ENCODE measurements at regions not wholly inside any gene's neighbourhood (a gene's known extent, or its start where the extent isn't known, plus 50 kb on each side); places are given as distances from the start of the nearest gene placed in this dataset.

GRCh38 chr5:171642894-171643293 lies 142.7 kb upstream of the SMIM23 start:
- H3K4me1 ChIP-seq (ENCODE audit: control insufficient read depth, insufficient read depth, low read length), result no peaks in the 10 kb centered on the region
- H3K36me3 ChIP-seq (ENCODE audit: control insufficient read depth, insufficient read depth, low read length, severe bottlenecking), result no peaks in the 10 kb centered on the region
- DNase-seq (ENCODE audit: low read depth), result no peak
- no peak overlapping the region for H3K4me3 ChIP-seq (ENCODE audit: low read length)
- H3K9me3 ChIP-seq (ENCODE audit: control insufficient read depth, low read length), result no peaks in the 10 kb centered on the region
- H3K27me3 ChIP-seq (replicated peaks; ENCODE audit: control insufficient read depth, insufficient read depth, low read length), result peaks cover 25% of the 10 kb centered on the region
- no peak overlapping the region for H3K9ac ChIP-seq (ENCODE audit: low read length)

- Histone ChIP-seq H3K4me1 (ENCODE audit: control insufficient read depth, insufficient read depth, low read length) (no peaks in the 10 kb centered on the region), H3K4me3 (ENCODE audit: low read length) (no peak overlapping the region), H3K36me3 (ENCODE audit: control insufficient read depth, insufficient read depth, low read length, severe bottlenecking) (no peaks in the 10 kb centered on the region)
Measured at GRCh38 chr5:171644536-171644935, 141.1 kb upstream of the SMIM23 start.

GRCh38 chr5:171646102-171647042 lies 139.2 kb upstream of the SMIM23 start:
- no peak overlapping the region for H3K4me3 ChIP-seq (ENCODE audit: low read length)
- H3K9me3 ChIP-seq (ENCODE audit: control insufficient read depth, low read length), result no peaks in the 10 kb centered on the region
- peaks cover 2% of the 10 kb centered on the region for H3K4me1 ChIP-seq (ENCODE audit: control insufficient read depth, insufficient read depth, low read length)
- H3K9ac ChIP-seq (ENCODE audit: low read length), result no peak overlapping the region
- no peaks in the 10 kb centered on the region for H3K36me3 ChIP-seq (ENCODE audit: control insufficient read depth, insufficient read depth, low read length, severe bottlenecking)
- DNase-seq (ENCODE audit: low read depth), result no peak
- H3K27me3 ChIP-seq (replicated peaks; ENCODE audit: control insufficient read depth, insufficient read depth, low read length), result peaks cover 25% of the 10 kb centered on the region

More at GRCh38 chr5:171644536-171644935, 141.1 kb upstream of the SMIM23 start:
- Histone ChIP-seq H3K9ac (ENCODE audit: low read length) (no peak overlapping the region), H3K27me3 (replicated peaks; ENCODE audit: control insufficient read depth, insufficient read depth, low read length) (peaks cover 25% of the 10 kb centered on the region), H3K9me3 (ENCODE audit: control insufficient read depth, low read length) (no peaks in the 10 kb centered on the region)
- no peak for DNase-seq (ENCODE audit: low read depth)

GRCh38 chr5:171647043-171647903 lies 138.3 kb upstream of the SMIM23 start:
- H3K4me3 ChIP-seq (ENCODE audit: low read length), result no peak overlapping the region
- no peaks in the 10 kb centered on the region for H3K9me3 ChIP-seq (ENCODE audit: control insufficient read depth, low read length)
- H3K36me3 ChIP-seq (ENCODE audit: control insufficient read depth, insufficient read depth, low read length, severe bottlenecking), result no peaks in the 10 kb centered on the region
- H3K27me3 ChIP-seq (replicated peaks; ENCODE audit: control insufficient read depth, insufficient read depth, low read length), result peaks cover 25% of the 10 kb centered on the region
- no peak overlapping the region for H3K9ac ChIP-seq (ENCODE audit: low read length)
- DNase-seq (ENCODE audit: low read depth), result no peak
- H3K4me1 ChIP-seq (ENCODE audit: control insufficient read depth, insufficient read depth, low read length), result peaks cover 2% of the 10 kb centered on the region

DNA sequence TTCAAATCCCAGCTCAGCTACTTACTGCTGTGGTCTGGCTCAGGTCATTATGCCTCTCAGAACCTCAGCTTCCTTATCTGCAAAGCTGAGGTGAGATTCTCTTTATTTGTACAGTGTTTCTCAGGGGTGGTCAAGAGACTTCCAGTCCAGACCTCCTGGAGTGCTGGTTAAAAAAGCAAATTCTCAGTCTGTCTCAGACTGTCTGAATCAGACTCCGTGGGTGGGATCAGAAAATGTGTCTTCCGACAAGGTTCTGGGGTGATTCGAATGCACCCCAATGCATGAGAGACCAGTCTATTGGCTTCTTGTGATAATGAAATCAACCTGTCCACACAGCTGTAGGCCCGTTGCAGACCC lies 137.7 kb upstream of the SMIM23 start:
- H3K27me3 ChIP-seq (replicated peaks; ENCODE audit: control insufficient read depth, insufficient read depth, low read length), result peaks cover 25% of the 10 kb centered on the region
- no peak overlapping the region for H3K9ac ChIP-seq (ENCODE audit: low read length)
- no peak overlapping the region for H3K4me3 ChIP-seq (ENCODE audit: low read length)
- peaks cover 2% of the 10 kb centered on the region for H3K4me1 ChIP-seq (ENCODE audit: control insufficient read depth, insufficient read depth, low read length)
- H3K9me3 ChIP-seq (ENCODE audit: control insufficient read depth, low read length), result no peaks in the 10 kb centered on the region
- H3K36me3 ChIP-seq (ENCODE audit: control insufficient read depth, insufficient read depth, low read length, severe bottlenecking), result no peaks in the 10 kb centered on the region
- DNase-seq (ENCODE audit: low read depth), result no peak

- DNase-seq (ENCODE audit: low read depth), result no peak
- no peak overlapping the region for H3K4me3 ChIP-seq (ENCODE audit: low read length)
- H3K36me3 ChIP-seq (ENCODE audit: control insufficient read depth, insufficient read depth, low read length, severe bottlenecking), result no peaks in the 10 kb centered on the region
- H3K4me1 ChIP-seq (ENCODE audit: control insufficient read depth, insufficient read depth, low read length), result peaks cover 2% of the 10 kb centered on the region
- peaks cover 25% of the 10 kb centered on the region for H3K27me3 ChIP-seq (replicated peaks; ENCODE audit: control insufficient read depth, insufficient read depth, low read length)
- no peak overlapping the region for H3K9ac ChIP-seq (ENCODE audit: low read length)
- peaks cover 4% of the 10 kb centered on the region for H3K9me3 ChIP-seq (ENCODE audit: control insufficient read depth, low read length)
Measured at GRCh38 chr5:171648279-171649074, 137.1 kb upstream of the SMIM23 start.

DNA sequence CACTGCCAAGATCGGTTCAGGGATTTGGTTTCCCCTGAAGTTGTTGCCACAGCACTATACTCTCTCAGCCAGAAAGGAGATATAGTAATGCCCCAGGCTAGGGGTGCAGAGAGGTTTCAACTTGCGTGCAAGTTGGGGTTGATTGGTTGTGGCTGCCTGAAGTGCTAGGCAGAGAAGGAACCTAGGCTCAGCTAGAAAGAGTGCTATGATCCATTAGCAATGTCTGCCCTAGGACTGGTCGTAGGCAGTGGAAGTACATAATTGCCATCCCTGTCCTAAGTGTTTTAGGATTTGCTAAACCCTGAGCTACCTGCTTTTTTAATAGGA lies 136.6 kb upstream of the SMIM23 start:
- H3K9ac ChIP-seq (ENCODE audit: low read length), result no peak overlapping the region
- peaks cover 8% of the 10 kb centered on the region for H3K9me3 ChIP-seq (ENCODE audit: control insufficient read depth, low read length)
- DNase-seq (ENCODE audit: low read depth), result peak; percentile 66
- peaks cover 2% of the 10 kb centered on the region for H3K4me1 ChIP-seq (ENCODE audit: control insufficient read depth, insufficient read depth, low read length)
- H3K27me3 ChIP-seq (replicated peaks; ENCODE audit: control insufficient read depth, insufficient read depth, low read length), result peaks cover 25% of the 10 kb centered on the region
- H3K36me3 ChIP-seq (ENCODE audit: control insufficient read depth, insufficient read depth, low read length, severe bottlenecking), result no peaks in the 10 kb centered on the region
- H3K4me3 ChIP-seq (ENCODE audit: low read length), result no peak overlapping the region

DNA sequence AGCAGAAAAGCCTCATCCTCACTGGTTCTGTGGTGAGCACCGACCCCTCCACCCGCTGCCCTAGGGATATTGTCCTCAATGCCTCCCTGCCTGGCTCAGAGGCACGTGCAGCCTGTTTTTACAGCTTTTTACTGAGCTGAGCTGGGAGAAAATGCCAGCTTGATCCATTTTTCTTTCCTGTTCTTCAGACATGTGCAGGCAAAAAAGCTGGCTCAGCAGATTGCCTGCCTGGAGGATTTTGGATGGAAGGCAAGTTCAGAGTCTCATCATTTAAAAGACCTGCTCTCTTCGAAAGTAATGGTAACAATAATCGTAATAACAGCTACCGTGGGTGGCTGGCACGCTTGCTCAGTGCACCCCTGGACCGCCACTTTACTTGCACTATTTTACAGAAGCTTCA lies 135.0 kb upstream of the SMIM23 start:
- H3K4me3 ChIP-seq (ENCODE audit: low read length), result no peak overlapping the region
- H3K4me1 ChIP-seq (ENCODE audit: control insufficient read depth, insufficient read depth, low read length), result peaks cover 2% of the 10 kb centered on the region
- no peak for DNase-seq (ENCODE audit: low read depth)
- no peak overlapping the region for H3K9ac ChIP-seq (ENCODE audit: low read length)
- H3K27me3 ChIP-seq (replicated peaks; ENCODE audit: control insufficient read depth, insufficient read depth, low read length), result peaks cover 20% of the 10 kb centered on the region
- no peaks in the 10 kb centered on the region for H3K36me3 ChIP-seq (ENCODE audit: control insufficient read depth, insufficient read depth, low read length, severe bottlenecking)
- peaks cover 8% of the 10 kb centered on the region for H3K9me3 ChIP-seq (ENCODE audit: control insufficient read depth, low read length)

- Histone ChIP-seq H3K9ac (ENCODE audit: low read length) (no peak overlapping the region), H3K27me3 (replicated peaks; ENCODE audit: control insufficient read depth, insufficient read depth, low read length) (peaks cover 17% of the 10 kb centered on the region), H3K36me3 (ENCODE audit: control insufficient read depth, insufficient read depth, low read length, severe bottlenecking) (no peaks in the 10 kb centered on the region), H3K4me1 (ENCODE audit: control insufficient read depth, insufficient read depth, low read length) (peaks cover 2% of the 10 kb centered on the region), H3K4me3 (ENCODE audit: low read length) (no peak overlapping the region), H3K9me3 (ENCODE audit: control insufficient read depth, low read length) (peaks cover 8% of the 10 kb centered on the region)
- no peak for DNase-seq (ENCODE audit: low read depth)
Measured at GRCh38 chr5:171651102-171651501, 134.5 kb upstream of the SMIM23 start.

- no peak overlapping the region for H3K4me3 ChIP-seq (ENCODE audit: low read length)
- H3K9me3 ChIP-seq (ENCODE audit: control insufficient read depth, low read length), result peaks cover 8% of the 10 kb centered on the region
- no peaks in the 10 kb centered on the region for H3K36me3 ChIP-seq (ENCODE audit: control insufficient read depth, insufficient read depth, low read length, severe bottlenecking)
- H3K9ac ChIP-seq (ENCODE audit: low read length), result no peak overlapping the region
- DNase-seq (ENCODE audit: low read depth), result no peak
- H3K27me3 ChIP-seq (replicated peaks; ENCODE audit: control insufficient read depth, insufficient read depth, low read length), result no peaks in the 10 kb centered on the region
- H3K4me1 ChIP-seq (ENCODE audit: control insufficient read depth, insufficient read depth, low read length), result peaks cover 13% of the 10 kb centered on the region
Measured at GRCh38 chr5:171654881-171655280, 130.7 kb upstream of the SMIM23 start.

- Histone ChIP-seq H3K4me3 (ENCODE audit: low read length) (no peak overlapping the region), H3K27me3 (replicated peaks; ENCODE audit: control insufficient read depth, insufficient read depth, low read length) (no peaks in the 10 kb centered on the region), H3K9me3 (ENCODE audit: control insufficient read depth, low read length) (peaks cover 8% of the 10 kb centered on the region), H3K36me3 (ENCODE audit: control insufficient read depth, insufficient read depth, low read length, severe bottlenecking) (no peaks in the 10 kb centered on the region), H3K4me1 (ENCODE audit: control insufficient read depth, insufficient read depth, low read length) (peaks cover 11% of the 10 kb centered on the region), H3K9ac (ENCODE audit: low read length) (no peak overlapping the region)
- no peak for DNase-seq (ENCODE audit: low read depth)
Measured at GRCh38 chr5:171657473-171657872, 128.1 kb upstream of the SMIM23 start.
